ENCODE measurements at regions not wholly inside any gene's neighbourhood (a gene's known extent, or its start where the extent isn't known, plus 50 kb on each side); places are given as distances from the start of the nearest gene placed in this dataset.

DNA sequence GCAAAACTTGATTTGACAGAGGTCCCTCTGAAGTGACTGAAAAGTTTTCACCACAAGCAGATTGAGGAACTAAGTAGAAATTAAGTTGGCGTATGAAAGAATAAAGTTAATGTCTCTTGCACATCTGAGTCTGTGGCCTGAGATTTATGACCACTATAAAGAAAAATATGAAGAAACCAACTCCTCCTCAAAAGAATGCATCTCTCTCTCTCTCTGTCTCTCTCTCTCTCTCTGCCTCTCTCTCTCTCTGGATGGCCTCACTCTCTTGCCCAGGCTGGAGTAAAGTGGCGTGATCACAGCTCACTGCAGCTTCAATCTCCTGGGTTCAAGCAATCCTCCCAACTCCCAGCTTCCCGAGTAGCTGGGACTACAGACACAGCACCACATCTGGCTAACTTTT lies 55.2 kb downstream of the RPL22L1 start:
- Mint-ChIP-seq H3K4me3 (ENCODE audit: unreplicated experiment) (no peak overlapping the region), H3K36me3 (ENCODE audit: low read depth, unreplicated experiment) (no peaks in the 10 kb centered on the region), H3K4me1 (ENCODE audit: unreplicated experiment) (peaks cover 26% of the 10 kb centered on the region), H3K9me3 (ENCODE audit: unreplicated experiment) (no peaks in the 10 kb centered on the region), H3K27me3 (ENCODE audit: unreplicated experiment) (peaks cover 6% of the 10 kb centered on the region), H3K27ac (ENCODE audit: unreplicated experiment) (no peak overlapping the region)
- DNase-seq (ENCODE audit: low spot score): no peak
- TF ChIP-seq, protein P1, sequence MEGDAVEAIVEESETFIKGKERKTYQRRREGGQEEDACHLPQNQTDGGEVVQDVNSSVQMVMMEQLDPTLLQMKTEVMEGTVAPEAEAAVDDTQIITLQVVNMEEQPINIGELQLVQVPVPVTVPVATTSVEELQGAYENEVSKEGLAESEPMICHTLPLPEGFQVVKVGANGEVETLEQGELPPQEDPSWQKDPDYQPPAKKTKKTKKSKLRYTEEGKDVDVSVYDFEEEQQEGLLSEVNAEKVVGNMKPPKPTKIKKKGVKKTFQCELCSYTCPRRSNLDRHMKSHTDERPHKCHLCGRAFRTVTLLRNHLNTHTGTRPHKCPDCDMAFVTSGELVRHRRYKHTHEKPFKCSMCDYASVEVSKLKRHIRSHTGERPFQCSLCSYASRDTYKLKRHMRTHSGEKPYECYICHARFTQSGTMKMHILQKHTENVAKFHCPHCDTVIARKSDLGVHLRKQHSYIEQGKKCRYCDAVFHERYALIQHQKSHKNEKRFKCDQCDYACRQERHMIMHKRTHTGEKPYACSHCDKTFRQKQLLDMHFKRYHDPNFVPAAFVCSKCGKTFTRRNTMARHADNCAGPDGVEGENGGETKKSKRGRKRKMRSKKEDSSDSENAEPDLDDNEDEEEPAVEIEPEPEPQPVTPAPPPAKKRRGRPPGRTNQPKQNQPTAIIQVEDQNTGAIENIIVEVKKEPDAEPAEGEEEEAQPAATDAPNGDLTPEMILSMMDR (IDR thresholded peaks at IDR 0.05; ENCODE audit: unreplicated experiment): no peak

DNA sequence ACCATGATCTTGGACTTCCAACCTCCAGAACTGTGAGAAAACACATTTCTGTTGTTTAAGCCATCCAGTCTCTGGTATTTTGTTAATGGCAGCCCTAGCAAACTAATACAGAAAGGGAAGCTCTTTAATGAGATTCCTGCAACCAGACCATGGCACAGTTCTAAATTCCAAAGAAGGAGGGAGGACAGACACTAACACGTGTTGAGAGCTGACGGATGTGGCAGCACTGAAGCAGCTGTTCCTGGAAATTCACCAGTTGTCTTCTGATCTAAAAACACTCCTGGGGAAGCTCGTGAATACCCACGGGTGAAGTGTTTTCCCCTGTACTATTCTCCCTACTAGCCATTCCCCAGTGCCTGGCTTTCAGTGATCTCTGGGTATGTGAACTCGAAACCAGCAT lies 56.7 kb downstream of the RPL22L1 start:
- H3K4me1 Mint-ChIP-seq (ENCODE audit: unreplicated experiment): peaks cover 23% of the 10 kb centered on the region
- H3K27me3 Mint-ChIP-seq (ENCODE audit: unreplicated experiment): peaks cover 6% of the 10 kb centered on the region
- H3K9me3 Mint-ChIP-seq (ENCODE audit: unreplicated experiment): no peaks in the 10 kb centered on the region
- TF ChIP-seq, protein P1 (IDR thresholded peaks at IDR 0.05; ENCODE audit: unreplicated experiment): no peak
- no peak overlapping the region for H3K4me3 Mint-ChIP-seq (ENCODE audit: unreplicated experiment)
- DNase-seq (ENCODE audit: low spot score): no peak
- H3K36me3 Mint-ChIP-seq (ENCODE audit: low read depth, unreplicated experiment): no peaks in the 10 kb centered on the region
- no peak overlapping the region for H3K27ac Mint-ChIP-seq (ENCODE audit: unreplicated experiment)

DNA sequence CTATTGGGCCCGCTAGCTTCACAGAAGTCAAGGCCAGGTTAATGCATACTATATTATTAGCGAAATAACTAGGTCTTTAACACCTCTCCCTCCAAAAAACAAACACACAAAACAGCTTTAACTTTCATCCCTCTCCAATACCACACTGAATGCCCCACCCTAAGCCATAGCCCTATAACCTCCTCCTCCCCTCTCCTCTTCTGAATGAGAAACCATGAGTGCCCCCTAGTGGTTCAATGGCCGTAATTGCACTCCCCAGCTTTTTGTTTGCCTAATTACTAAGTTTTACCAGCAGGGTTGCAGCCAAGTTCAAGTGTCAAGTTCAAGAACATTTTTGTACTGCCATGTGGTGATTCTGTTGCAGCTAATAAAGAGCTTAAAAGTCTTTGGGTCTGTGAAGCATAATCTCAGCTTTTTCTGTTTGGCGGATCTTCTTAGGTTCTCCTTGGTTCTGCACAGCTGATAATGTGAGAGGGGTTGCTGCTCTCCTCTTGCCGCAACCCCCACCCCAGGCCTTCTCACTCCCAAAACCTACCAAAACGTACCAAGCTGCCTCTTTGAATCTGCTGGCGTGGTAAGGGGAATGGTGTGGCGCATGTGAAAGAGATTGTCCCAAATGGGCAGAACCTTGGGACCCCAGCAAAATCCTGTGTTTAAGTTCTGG lies 57.9 kb downstream of the RPL22L1 start:
- peaks cover 20% of the 10 kb centered on the region for H3K4me1 Mint-ChIP-seq (ENCODE audit: unreplicated experiment)
- no peaks in the 10 kb centered on the region for H3K9me3 Mint-ChIP-seq (ENCODE audit: unreplicated experiment)
- DNase-seq (ENCODE audit: low spot score): peak; percentile 74
- H3K36me3 Mint-ChIP-seq (ENCODE audit: low read depth, unreplicated experiment): no peaks in the 10 kb centered on the region
- peaks cover 6% of the 10 kb centered on the region for H3K27me3 Mint-ChIP-seq (ENCODE audit: unreplicated experiment)
- H3K4me3 Mint-ChIP-seq (ENCODE audit: unreplicated experiment): no peak overlapping the region
- TF ChIP-seq, protein P1 (IDR thresholded peaks at IDR 0.05; ENCODE audit: unreplicated experiment): peak; percentile 98
- no peak overlapping the region for H3K27ac Mint-ChIP-seq (ENCODE audit: unreplicated experiment)

DNA sequence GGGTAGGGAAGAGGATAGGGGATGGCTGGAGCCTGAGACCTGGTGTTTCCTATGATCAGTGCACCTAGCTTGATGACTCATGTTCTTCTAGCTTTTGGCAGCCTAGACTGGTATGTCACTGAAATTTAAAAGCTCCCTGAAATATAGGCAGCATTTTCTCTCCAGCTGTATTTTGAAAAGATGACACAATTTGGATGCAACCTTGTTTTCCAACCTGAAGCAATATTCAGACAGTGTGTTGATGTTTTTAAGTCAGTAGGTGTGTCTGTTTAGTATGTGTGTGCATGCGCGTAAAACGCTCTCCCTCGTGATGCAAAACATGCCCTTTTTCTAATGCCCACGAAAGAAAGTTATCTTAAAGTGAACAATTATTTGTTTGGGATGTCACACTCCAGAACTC lies 58.5 kb downstream of the RPL22L1 start:
- Mint-ChIP-seq H3K9me3 (ENCODE audit: unreplicated experiment) (no peaks in the 10 kb centered on the region), H3K27ac (ENCODE audit: unreplicated experiment) (no peak overlapping the region), H3K4me1 (ENCODE audit: unreplicated experiment) (peaks cover 20% of the 10 kb centered on the region), H3K27me3 (ENCODE audit: unreplicated experiment) (peaks cover 6% of the 10 kb centered on the region), H3K4me3 (ENCODE audit: unreplicated experiment) (no peak overlapping the region), H3K36me3 (ENCODE audit: low read depth, unreplicated experiment) (no peaks in the 10 kb centered on the region)
- no peak for DNase-seq (ENCODE audit: low spot score)
- TF ChIP-seq, protein P1 (IDR thresholded peaks at IDR 0.05; ENCODE audit: unreplicated experiment): no peak

DNA sequence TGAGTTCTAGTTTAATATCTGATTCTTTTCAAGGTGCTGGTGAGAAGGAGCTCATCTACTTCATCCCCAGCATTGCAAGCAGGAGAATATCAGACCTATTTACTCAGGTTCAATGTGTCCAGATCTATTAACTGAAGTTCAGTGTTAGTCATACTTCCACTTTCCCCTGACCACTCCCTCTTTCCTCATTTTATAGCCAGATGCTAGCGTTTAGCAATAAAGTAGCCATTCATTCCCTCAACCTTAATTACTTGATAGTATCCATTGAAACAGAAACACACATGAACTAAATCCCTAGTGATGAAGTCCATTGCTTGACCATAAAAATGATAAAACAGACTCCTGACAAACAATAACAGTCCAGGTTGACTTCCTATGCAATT lies 60.0 kb downstream of the RPL22L1 start:
- Mint-ChIP-seq H3K27me3 (ENCODE audit: unreplicated experiment) (peaks cover 6% of the 10 kb centered on the region), H3K36me3 (ENCODE audit: low read depth, unreplicated experiment) (no peaks in the 10 kb centered on the region), H3K9me3 (ENCODE audit: unreplicated experiment) (no peaks in the 10 kb centered on the region), H3K4me3 (ENCODE audit: unreplicated experiment) (no peak overlapping the region), H3K4me1 (ENCODE audit: unreplicated experiment) (peaks cover 14% of the 10 kb centered on the region), H3K27ac (ENCODE audit: unreplicated experiment) (no peak overlapping the region)
- TF ChIP-seq, protein P1 (IDR thresholded peaks at IDR 0.05; ENCODE audit: unreplicated experiment): no peak
- no peak for DNase-seq (ENCODE audit: low spot score)

Measured in endothelial cell (in vitro differentiated cells).